DND-41 (cell line): ENCODE measurements at regions not wholly inside any gene's neighbourhood (a gene's known extent, or its start where the extent isn't known, plus 50 kb on each side); places are given as distances from the start of the nearest gene placed in this dataset.

ENCODE experiments used
- EZH2 ChIP-seq: IDR thresholded peaks from 3 replicates; pipeline ENCODE4 v1.6.1; 2012; ENCODE audit warnings: borderline replicate concordance, low read depth, mild to moderate bottlenecking, moderate library complexity, low read length, inconsistent platforms; ENCODE audit not compliant: severe bottlenecking
- TF ChIP-seq, protein P1 (sequence below): IDR thresholded peaks from 2 replicates; pipeline ENCODE4 v1.5.1; 2012; ENCODE audit warnings: borderline replicate concordance, low read length, moderate library complexity, mild to moderate bottlenecking; ENCODE audit not compliant: poor library complexity, severe bottlenecking; ENCODE audit errors: extremely low read depth

DNA sequence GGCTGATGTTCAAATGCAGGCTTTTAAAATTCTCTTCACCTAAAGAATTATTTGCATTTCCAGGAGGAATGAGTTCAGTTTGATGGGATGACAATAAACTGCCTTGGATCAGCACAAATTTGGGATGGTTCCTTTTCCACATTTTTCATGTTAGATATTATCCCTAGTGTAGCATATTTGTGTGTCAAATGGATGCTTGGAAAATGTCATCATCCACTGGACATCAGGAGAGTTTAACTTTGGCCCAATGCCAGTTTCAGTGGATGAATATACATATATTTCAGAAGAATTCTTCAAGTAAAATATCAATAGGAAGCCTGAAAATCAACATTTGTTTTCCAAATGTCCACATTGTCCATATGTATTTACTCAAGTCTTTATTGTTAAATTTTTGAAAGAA lies 116.5 kb upstream of the COL24A1 start:
- TF ChIP-seq, protein P1, sequence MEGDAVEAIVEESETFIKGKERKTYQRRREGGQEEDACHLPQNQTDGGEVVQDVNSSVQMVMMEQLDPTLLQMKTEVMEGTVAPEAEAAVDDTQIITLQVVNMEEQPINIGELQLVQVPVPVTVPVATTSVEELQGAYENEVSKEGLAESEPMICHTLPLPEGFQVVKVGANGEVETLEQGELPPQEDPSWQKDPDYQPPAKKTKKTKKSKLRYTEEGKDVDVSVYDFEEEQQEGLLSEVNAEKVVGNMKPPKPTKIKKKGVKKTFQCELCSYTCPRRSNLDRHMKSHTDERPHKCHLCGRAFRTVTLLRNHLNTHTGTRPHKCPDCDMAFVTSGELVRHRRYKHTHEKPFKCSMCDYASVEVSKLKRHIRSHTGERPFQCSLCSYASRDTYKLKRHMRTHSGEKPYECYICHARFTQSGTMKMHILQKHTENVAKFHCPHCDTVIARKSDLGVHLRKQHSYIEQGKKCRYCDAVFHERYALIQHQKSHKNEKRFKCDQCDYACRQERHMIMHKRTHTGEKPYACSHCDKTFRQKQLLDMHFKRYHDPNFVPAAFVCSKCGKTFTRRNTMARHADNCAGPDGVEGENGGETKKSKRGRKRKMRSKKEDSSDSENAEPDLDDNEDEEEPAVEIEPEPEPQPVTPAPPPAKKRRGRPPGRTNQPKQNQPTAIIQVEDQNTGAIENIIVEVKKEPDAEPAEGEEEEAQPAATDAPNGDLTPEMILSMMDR = no peak
- no peak for TF ChIP-seq EZH2
